HG03103 (cell line): ENCODE measurements at regions not wholly inside any gene's neighbourhood (a gene's known extent, or its start where the extent isn't known, plus 50 kb on each side); places are given as distances from the start of the nearest gene placed in this dataset.

Experiments
- ATAC-seq: cut with Tn5 transposase; IDR thresholded peaks from one replicate; pipeline ENCODE4 v1.9.1; 2021; ENCODE audit warnings: low read depth; ENCODE audit not compliant: unreplicated experiment

GRCh38 chr21:43348801-43349261 is 78.1 kb downstream of the SIK1 start:
- ATAC-seq = no peak

GRCh38 chr21:43348170-43348766 is 78.7 kb downstream of the SIK1 start:
- no peak for ATAC-seq

GRCh38 chr21:43347461-43348169 is 79.3 kb downstream of the SIK1 start:
- no peak for ATAC-seq

GRCh38 chr21:43346551-43346950 is 80.4 kb downstream of the SIK1 start:
- ATAC-seq = no peak

GRCh38 chr21:43345746-43346409 is 81.1 kb downstream of the SIK1 start:
- ATAC-seq = no peak

GRCh38 chr21:43345046-43345745 is 81.7 kb downstream of the SIK1 start:
- ATAC-seq = no peak

- ATAC-seq = no peak
These were observed 82.7 kb downstream of the SIK1 start for GRCh38 chr21:43343992-43344886.

GRCh38 chr21:43343095-43343991 is 83.6 kb downstream of the SIK1 start:
- ATAC-seq = no peak

GRCh38 chr21:43342301-43342881 is 84.5 kb downstream of the SIK1 start:
- no peak for ATAC-seq

- ATAC-seq = no peak
These were observed 85.4 kb downstream of the SIK1 start for GRCh38 chr21:43341378-43342161.

GRCh38 chr21:43340491-43341377 is 86.2 kb downstream of the SIK1 start:
- no peak for ATAC-seq

GRCh38 chr21:43339668-43340067 is 87.3 kb downstream of the SIK1 start:
- no peak for ATAC-seq

GRCh38 chr21:43338951-43339350 is 88.0 kb downstream of the SIK1 start:
- no peak for ATAC-seq

GRCh38 chr21:43337901-43338655 is 88.9 kb downstream of the SIK1 start:
- no peak for ATAC-seq

- no peak for ATAC-seq
These were observed 91.8 kb downstream of the SIK1 start for GRCh38 chr21:43335119-43335518.

GRCh38 chr21:43334214-43334958 is 92.5 kb downstream of the SIK1 start:
- ATAC-seq = no peak
